Stromal cell of bone marrow (primary cell): ENCODE measurements at regions not wholly inside any gene's neighbourhood (a gene's known extent, or its start where the extent isn't known, plus 50 kb on each side); places are given as distances from the start of the nearest gene placed in this dataset.

ENCODE experiments used
- DNase-seq: peaks from one replicate; pipeline ENCODE4 v3.0.0-alpha.2; 2012; ENCODE audit warnings: low read depth

DNA sequence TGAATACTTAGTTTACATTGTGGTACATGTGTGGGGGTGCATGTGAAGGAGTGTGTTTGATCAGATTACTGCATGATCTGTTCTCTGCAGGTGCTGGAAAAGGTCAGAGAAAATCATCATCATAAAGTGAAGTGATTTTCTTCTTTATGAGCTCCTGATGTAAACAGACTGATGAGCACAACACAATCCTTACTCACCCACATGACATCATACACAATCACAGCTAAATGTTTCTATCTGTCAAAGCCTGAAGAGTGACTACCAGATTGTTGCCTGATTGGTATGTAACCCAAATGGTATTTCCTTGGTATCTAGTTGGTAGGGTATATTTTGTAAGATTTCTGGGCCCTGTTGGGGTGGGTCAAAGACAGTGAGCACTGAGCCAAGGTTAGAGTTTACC lies 270.8 kb downstream of the FOXG1 start:
- DNase-seq: no peak

DNA sequence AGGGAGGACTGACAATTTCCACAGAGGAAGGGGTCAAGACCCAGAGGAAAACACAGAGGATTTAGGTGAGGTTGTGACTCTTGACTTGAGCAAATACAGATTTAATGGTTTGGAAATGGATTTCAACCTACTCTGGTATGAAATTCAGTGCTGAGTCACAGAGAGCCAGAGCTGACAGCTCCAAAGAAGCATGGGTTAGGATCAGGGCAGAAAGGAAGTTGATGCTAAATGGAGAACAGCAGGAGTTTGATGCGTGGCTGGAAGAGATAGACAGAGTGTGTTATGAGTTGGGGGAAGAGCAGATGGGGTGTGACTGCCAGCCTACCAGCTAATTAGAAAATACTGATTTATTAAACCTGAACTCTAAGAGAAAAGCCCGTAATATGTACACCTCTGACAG lies 272.6 kb downstream of the FOXG1 start:
- DNase-seq: no peak

DNA sequence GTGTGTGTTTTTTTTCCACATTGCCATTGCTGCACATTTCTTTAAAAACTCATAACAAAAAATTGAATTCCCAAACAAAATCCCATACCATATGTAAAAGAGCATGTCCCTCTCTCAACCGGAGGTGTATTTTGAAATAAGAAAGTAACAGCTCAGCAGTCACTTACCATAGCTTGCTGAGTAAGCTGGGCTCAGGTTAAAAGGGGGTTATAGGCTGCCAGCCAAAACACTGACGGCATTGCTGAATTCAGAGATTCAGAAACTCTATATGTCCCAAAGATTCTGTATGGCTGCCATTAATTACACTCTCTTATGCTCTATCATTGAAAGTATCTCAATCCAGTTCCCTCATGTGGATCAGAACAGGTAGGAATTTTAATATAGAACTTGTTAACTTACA lies 276.0 kb downstream of the FOXG1 start:
- DNase-seq: no peak

DNA sequence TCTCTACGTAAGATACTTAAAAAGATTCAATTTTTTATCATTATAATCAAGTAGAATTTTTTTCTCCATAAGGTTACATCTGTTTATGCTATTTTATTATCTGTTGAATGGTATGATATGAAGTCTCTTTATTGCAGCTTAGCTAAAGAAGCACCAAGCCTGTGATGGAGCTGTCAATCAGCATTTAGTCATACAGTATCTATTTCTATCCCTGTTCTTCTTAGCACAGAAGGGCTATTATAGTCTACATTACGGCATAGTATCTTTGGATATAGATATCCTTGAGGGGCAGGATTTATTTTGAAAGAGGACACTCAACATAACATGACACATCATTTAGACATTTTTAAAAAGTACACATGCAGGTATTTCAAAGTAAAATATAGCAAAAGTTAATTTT lies 277.1 kb downstream of the FOXG1 start:
- DNase-seq: no peak

DNA sequence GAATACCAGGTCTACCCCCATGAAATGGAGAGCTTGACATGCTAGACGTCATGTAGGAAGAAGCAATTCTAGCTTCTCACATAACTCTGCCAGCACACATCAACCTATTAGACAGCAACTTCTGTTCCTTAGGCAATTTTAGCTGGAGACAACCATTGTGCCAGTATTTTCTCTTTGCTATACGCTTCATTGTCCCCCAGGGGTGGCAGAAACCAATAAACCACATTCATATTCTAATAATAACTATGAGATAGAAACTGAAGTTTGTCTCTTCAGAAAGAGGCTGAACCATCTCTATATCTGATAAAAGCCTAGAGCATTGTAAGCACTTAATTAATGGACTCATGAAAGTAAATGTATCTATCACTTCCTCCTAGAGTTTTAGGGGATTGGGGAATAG lies 278.6 kb downstream of the FOXG1 start:
- DNase-seq: no peak

DNA sequence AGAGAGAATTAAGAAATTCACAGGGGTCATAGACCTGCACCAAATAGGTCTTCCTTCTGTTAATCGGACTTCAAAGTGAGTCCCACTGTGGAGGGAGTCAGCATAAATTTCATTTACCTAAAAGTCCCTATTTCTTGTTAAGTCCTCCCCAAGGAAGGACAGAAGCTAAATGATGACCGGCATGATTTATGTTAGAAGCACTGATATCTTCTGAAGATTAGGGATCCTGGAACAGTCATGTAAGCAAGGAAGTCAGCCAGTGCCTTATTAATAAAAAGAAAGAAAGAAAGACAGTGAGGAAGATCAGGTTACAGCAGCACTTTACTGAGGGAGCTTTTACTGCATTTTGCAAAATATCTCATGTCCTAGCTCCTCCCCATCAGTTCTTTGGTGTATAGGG lies 287.5 kb downstream of the FOXG1 start:
- no peak for DNase-seq

DNA sequence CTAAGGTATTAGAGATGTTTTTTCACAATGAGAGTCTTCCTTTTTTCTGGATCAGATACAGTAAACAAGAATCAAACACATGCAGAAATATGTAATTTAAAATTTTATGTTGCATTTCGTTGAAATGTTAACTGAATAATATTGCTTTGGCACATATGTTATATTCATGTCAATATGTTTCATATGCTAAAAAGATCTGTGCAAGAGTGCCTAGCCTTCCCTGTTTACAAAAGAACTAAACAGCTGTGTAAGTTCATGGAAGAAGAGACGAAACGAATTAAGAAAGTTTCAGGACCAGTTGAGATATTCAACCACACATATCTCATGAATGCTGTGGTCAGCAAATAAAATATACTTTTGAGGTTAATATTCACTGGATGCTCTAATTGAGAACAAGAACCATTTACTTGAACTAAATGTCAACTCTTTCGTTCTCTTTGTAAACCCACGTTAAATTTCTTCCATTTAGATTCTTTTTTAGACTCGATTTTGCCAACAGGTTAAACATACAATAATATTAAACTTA lies 289.5 kb downstream of the FOXG1 start:
- no peak for DNase-seq

DNA sequence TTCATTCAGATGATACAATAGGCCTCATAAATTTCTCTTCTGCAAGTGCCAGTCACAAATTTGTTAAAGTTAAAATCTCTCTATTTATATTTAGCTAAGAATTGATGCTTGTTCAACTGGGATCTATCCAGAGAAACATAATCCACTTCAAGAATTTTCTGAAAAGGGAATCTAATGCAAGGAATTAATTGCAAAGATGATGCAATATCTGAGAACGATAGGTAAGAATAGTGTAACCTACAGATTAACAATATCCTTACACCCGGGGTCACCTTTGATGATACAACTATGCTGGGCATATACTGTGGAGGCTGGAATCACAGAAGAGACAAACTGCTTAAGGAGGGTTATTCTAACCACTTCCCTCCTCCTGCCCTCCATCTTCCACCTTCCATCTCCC lies 295.1 kb downstream of the FOXG1 start:
- no peak for DNase-seq

DNA sequence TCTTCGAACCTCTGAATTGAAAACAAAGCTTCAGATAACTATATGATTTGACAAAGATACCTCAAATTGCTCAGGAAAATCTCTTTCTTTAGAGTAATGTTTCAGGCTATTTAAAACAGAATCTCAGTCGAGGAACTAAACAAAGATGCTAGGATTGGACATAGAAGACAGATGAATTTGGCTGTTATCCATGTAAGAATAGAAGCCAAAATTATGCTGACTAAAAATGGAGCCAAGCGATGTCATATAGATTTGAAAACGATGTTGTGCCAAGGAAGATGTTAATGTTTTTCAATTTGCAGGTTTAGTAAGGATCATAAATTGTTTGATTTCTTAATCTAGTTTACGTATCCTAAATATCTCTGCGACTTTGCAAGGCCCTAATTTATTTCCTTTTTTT lies 295.9 kb downstream of the FOXG1 start:
- no peak for DNase-seq

DNA sequence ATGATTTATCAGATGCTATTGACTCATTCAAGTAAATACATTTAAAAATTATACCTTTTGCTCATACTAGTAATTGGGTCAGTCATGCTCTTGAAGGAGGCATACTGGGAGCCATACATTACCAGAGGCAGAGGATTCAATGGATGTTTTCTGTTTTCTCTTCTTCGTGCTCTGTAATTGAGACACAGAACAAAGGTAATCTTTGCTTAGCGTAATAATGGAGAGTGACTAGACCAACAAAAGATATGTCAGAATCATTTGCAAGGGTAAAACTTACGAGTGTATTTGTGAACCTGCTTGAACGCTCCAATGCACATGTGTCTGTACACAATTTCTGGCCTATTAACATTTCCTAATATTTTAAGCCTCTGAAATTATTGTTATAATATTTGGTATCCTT lies 296.4 kb downstream of the FOXG1 start:
- no peak for DNase-seq

DNA sequence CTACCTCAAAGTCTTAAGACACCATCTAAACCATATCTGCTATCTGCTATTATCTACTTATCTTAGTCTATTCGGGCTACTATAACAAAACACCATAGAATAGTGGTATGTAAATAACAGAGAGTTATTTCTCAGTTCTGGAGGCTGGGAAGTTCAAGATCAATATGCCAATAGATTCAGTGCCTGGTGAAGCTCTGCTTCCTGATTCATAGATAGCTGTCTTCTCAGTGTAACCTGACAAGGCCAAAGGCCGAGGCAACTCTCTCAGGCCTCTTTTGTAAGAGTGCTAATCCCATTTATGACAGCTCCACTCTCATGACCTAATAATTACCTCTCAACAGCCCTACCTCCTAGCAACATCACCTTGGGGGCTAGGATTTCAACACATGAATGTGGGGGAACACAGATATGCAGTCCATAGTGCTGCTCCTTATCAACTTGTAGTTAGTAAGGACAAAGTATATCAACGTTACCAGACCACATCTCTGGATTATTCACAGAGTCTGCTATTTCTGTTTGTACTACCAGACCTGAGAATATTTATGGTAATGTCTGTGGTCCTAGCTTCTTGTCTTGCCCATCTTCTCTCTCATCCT lies 297.8 kb downstream of the FOXG1 start:
- no peak for DNase-seq

DNA sequence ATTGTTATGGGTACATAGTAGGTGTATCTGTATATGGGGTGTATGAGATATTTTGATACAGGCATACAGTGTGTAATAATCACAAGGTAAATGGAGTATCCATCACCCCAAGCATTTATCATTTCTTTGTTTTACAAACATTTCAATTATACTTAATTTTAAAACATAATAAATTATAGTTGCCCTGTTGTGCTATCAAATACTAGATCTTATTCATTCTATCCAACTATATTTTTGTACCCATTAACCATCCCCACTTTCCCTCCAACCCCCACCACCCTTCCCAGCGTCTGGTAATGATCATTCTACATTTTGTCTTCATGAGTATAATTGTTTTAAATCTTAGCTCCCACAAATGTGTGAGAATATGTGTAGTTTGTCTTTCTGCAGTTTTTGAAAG lies 302.6 kb downstream of the FOXG1 start:
- DNase-seq: no peak

DNA sequence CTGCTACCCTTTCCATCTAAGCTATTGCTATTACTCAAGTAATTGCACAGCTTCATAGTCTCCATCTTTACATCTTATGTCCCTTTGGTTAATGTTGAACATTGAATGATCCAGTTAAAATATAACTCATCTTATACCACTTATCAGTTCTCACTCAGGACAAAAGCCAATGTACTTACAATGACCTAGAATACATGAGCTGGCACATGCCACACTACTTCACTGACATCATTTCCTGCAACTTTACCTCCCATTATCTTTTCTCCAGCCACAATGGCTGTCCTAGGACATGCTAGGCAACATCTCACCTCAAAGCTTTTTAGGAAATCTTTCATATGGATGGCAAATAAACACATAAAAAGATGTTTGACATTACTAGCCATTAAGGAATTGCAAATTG lies 309.2 kb downstream of the FOXG1 start:
- DNase-seq: no peak

DNA sequence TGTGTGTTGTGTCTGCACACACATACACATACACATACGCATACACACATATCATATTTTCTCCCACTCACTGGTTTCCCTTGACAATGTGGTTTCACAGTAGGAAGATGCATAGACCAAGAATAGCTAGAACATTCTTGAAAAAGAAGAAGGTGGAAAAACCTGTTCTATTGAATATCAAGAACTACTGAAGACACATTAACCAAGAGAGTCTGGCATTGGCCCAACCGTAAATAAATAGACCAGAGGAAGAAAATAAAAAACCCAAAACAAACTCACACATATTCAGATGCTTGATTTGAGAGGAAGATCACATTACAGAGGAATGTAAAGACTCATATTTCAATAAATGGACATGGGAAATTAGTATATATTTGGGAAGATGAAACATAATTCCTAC lies 311.3 kb downstream of the FOXG1 start:
- DNase-seq: no peak

DNA sequence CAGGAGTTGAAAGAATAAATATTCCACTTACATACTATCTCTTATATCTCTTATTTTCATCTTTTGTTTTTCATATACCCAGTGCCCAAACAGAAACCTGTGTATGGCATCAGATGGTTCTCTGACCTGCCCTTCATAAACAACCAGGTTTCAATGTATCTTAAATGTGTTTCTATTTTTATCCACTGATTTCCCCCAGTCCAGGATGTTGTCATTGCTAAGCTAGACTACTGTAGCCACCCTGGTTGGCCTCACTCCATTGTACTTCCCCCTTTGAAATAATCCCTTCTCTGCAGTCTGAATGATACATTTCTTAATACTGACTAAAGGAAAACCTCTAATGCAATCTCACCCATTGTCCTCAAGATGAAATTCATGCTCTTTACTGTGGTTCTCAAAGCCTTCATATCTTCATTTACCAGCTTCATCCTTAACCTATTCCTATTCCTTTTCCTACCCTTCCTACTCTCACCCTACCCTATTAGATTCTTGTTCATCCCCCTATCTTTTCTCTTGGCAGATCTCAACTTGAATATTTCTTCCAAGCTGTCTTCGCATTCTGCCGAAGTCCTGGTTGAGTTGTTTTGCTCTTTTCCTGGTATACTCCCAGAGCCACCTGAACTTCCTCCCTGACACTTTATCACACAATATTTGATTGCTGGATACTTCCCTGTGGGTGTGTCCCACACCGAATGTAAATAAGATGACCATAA lies 312.4 kb downstream of the FOXG1 start:
- no peak for DNase-seq

DNA sequence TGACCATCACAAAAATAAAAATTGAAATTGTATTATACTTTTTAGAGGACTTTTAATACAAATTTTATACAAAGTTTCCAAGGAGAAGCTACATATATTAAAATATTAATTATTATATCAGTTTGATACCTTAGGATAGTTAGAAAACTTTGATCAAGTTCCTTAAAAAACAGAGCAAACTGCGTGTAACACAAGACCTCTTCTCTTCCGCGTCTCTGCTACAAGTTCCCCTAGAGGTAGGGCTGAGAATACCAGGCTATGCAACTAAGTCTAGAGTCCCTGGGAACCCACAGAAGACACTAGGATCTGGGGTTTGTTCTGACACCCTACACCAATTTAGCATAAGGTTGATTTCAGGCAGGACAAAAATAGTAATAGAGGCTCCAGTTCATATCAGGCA lies 319.0 kb downstream of the FOXG1 start:
- DNase-seq: no peak

DNA sequence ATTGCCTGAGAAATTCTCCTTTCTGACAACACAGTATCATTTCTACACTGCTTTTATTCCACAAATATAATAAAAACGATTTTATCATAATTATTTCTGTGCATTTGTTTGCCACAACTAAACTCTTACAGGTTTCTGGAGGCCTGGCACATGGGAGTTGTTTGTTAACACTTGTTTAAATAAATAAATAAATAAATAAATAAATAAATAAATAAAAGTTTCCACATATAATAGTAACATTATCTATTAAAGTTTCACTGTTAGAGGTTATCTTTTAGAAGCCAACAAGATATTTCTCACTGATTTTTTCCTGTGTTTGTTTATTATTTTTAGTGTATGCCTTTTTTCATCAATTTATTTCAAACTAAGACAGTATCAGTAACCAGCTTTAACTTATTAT lies 323.3 kb downstream of the FOXG1 start:
- no peak for DNase-seq

DNA sequence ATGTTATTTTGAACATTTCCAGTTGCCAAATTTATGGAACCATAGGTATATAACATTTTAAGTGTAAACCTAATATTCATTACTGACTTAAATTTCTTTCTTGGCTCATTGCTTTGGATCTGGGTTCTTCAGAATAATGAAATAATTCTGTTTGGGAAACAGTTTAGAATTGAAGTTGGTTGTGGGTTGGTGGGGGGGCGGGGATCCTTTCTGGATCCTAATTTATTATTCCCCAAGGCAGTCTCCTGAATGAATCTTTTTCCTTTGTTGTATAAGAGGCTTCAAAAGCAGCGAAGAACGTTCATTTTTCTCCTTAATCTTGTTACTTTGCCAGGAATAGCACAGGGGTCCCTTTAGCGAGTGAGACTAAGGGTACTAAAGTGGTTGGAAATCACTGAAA lies 325.5 kb downstream of the FOXG1 start:
- DNase-seq: no peak

DNA sequence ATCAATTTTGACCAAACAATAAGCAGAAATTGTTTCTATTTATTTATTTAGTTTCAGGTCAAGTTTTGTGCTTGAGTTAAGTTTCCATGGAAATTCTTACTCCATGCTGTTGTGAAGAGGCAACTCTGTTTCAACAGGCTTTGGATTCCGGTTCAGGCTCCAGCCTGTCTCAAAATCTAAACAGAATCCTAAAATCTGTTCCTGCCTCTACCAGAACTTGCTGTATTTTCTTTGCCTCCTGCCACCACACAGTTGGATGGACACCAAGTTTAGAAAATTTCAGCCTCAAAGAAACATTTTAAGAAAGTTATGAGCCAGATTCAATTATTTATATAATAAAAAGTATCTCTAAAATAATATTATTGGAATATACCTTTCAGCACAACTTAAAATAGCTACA lies 330.9 kb downstream of the FOXG1 start:
- DNase-seq: no peak

DNA sequence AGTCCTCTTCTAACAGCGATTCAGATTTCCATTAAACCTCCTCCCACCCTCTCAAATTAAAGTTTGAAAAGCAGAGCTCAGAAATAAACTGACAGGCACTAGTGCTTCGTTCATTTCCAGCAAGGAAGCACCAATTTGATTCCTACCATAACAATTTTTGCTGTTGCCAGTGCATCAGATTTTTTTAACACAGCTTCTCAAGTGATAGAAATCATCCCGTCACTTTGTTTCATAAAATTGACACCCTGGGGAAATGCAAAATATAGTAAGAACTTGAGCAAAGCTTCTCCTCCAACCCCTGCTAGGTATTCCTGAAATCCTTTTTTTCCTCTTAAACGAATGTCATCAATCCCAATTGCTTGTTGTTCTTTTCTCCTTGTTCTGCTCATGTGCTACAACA lies 332.1 kb downstream of the FOXG1 start:
- no peak for DNase-seq

DNA sequence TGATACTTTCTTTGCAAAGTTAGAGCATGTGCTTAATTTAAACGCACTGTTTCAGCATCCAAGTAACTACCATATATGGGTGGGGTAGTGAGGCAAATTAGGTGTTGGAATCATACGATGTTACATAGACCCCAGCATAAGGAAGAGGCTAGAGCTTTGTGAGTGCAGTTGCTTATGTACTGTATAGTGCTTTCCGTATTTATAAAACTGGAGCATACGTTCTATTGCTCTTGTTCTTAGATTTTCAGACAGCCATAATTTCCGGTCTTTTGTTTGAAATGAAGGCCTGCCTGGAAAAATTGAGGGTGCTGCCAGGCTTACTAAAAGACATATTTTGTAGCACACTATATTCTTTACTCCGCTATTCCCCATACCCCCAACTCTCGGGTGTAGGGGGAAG lies 335.7 kb downstream of the FOXG1 start:
- no peak for DNase-seq

DNA sequence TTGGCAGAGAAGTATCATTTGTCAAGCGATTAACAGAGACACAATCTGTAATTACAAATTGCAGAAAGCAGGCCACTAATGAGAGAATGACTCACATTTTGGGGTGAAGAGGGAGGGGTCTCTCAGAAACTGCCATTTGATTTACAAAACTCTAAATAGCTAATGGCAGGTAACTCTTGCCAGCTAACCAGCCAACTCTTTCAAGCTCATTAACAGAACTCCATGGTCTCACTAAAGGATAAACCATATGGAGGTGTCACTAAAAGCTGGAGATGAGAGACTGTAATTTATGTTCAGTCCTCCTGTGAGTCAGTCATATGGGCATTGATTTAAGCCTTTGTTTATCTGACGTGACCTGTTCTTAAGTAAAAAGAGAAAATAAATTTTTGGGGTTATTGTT lies 336.4 kb downstream of the FOXG1 start:
- DNase-seq: no peak

DNA sequence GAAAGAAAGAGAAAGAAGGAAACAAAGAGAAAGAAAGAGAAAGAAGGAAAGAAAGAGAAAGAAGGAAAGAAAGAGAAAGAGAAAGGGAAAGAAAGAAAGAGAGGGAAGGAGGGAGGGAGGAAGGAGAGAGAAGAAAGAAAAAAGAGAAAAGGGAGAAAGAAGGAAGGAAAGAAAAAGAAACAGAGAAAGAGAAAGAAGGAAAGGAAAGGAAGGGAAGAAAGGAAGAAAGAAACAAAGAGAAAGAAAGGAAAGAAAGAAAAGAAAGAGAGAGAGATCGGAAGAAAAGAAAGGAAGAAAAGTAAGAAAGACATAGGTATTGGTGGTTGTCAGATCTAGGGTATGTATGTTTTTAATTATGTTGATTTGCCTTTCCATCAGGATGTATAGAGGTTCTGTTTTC lies 342.3 kb downstream of the FOXG1 start:
- DNase-seq: no peak

DNA sequence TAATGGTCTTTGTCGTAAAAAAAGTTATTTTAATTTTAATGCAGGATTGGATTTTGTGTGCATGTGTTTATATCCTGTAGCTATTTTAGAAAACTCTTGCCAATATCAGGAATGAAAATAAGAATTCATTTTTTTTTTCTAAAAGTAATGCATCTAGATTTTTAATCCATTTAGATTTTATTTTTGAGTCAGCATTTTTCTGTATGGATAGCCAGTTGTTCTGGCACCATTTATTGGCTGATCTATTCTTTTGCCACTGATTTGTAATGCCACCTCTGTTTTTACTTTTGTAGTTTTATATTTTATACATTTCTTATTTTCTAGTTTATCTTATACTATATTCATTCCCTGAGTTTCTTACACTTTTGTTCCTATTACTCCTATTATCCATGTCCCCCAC lies 343.0 kb downstream of the FOXG1 start:
- DNase-seq: no peak
